IMR-90 (cell line): ENCODE measurements at regions not wholly inside any gene's neighbourhood (a gene's known extent, or its start where the extent isn't known, plus 50 kb on each side); places are given as distances from the start of the nearest gene placed in this dataset.

Experiments used
- ATAC-seq: fragments of 200-7000 bp; cut with Tn5 transposase; 2 replicates; pipeline ENCODE4 v1.9.1; 2020; ENCODE audit warnings: low read depth, mild to moderate bottlenecking, moderate library complexity
- BruUV-seq: library from RNA; stranded (reverse); fragments of 400-500 nt; replicated peaks from 2 replicates; lab custom pipeline; 2021; lab: Mats Ljungman, UMichigan
- CTCF ChIA-PET: fragments of 300-600 bp; formaldehyde crosslinking; extraction: SDS; loops from one replicate; lab custom pipeline; 2021; ENCODE audit warnings: antibody characterized with exemption; lab: Yijun Ruan, JAX
- POLR2A ChIA-PET: fragments of 300-600 bp; sonication (Branson Sonifier 250); formaldehyde crosslinking; loops from one replicate; lab custom pipeline; 2022; ENCODE audit warnings: antibody characterized with exemption; ENCODE audit not compliant: unreplicated experiment; lab: Charles Lee
- DNase-seq: peaks from one replicate; pipeline ENCODE4 v3.0.0; 2013
- H2AFZ ChIP-seq: replicated peaks from 2 replicates; pipeline ENCODE3; 2013; ENCODE audit warnings: low read length, mild to moderate bottlenecking; ENCODE audit not compliant: poor library complexity
- H2AK5ac ChIP-seq: 2 replicates; pipeline ENCODE4 v1.6.1; 2013; ENCODE audit warnings: low read depth, low read length, inconsistent platforms
- H2AK9ac ChIP-seq: replicated peaks from 2 replicates; pipeline ENCODE3; 2013; ENCODE audit warnings: mild to moderate bottlenecking, low read depth, low read length, moderate library complexity; ENCODE audit not compliant: poor library complexity
- H2BK120ac ChIP-seq: 2 replicates; pipeline ENCODE4 v1.6.1; 2013; ENCODE audit warnings: low read depth, low read length, inconsistent platforms
- H2BK15ac ChIP-seq: 3 replicates; pipeline ENCODE4 v1.6.1; 2013; ENCODE audit warnings: low read depth, low read length, inconsistent platforms
- H2BK20ac ChIP-seq: 2 replicates; pipeline ENCODE4 v1.6.1; 2013; ENCODE audit warnings: low read depth, mild to moderate bottlenecking, inconsistent platforms, low read length, moderate library complexity
- H2BK5ac ChIP-seq: 2 replicates; pipeline ENCODE4 v1.6.1; 2013; ENCODE audit warnings: mild to moderate bottlenecking, low read depth, low read length, inconsistent platforms; ENCODE audit not compliant: poor library complexity, severe bottlenecking
- H3K14ac ChIP-seq: replicated peaks from 2 replicates; pipeline ENCODE4 v1.6.1; 2013; ENCODE audit warnings: low read depth, low read length, inconsistent platforms
- H3K18ac ChIP-seq: 2 replicates; pipeline ENCODE4 v1.6.1; 2013; ENCODE audit warnings: low read depth, low read length, control low read depth
- H3K23ac ChIP-seq: 2 replicates; pipeline ENCODE4 v1.6.1; 2013; ENCODE audit warnings: low read depth, low read length, inconsistent platforms
- H3K27ac ChIP-seq: 2 replicates; pipeline ENCODE4 v1.5.1; 2013; ENCODE audit warnings: mild to moderate bottlenecking, control low read depth, low read length; ENCODE audit not compliant: insufficient read depth
- H3K27me3 ChIP-seq: 2 replicates; pipeline ENCODE4 v1.6.1; 2013; ENCODE audit warnings: low read length; ENCODE audit not compliant: control insufficient read depth, insufficient read depth
- H3K36me3 ChIP-seq: 2 replicates; pipeline ENCODE4 v1.6.1; 2013; ENCODE audit warnings: low read length, mixed read lengths; ENCODE audit not compliant: control insufficient read depth, insufficient read depth
- H3K4ac ChIP-seq: 2 replicates; pipeline ENCODE4 v1.6.1; 2013; ENCODE audit warnings: low read depth, low read length, inconsistent platforms
- H3K4me1 ChIP-seq: 2 replicates; pipeline ENCODE4 v1.6.1; 2013; ENCODE audit warnings: low read length, mixed read lengths; ENCODE audit not compliant: control insufficient read depth, insufficient read depth
- H3K4me2 ChIP-seq: 2 replicates; pipeline ENCODE4 v1.6.1; 2013; ENCODE audit warnings: low read depth, mild to moderate bottlenecking, control low read depth, low read length, moderate library complexity
- H3K4me3 ChIP-seq: 2 replicates; pipeline ENCODE4 v1.5.1; 2013; ENCODE audit warnings: low read depth, mild to moderate bottlenecking, control low read depth, low read length, moderate library complexity; ENCODE audit not compliant: insufficient read depth
- H3K56ac ChIP-seq: 2 replicates; pipeline ENCODE4 v1.6.1; 2013; ENCODE audit warnings: low read length, inconsistent platforms; ENCODE audit not compliant: insufficient read depth; ENCODE audit errors: extremely low read depth
- H3K79me1 ChIP-seq, 2 experiments: 2 replicates each; pipeline ENCODE4 v1.6.1; 2013; ENCODE audit warnings: low read length in 2 of 2, inconsistent platforms in 1 of 2, low read depth in 1 of 2
- H3K9ac ChIP-seq: 2 replicates; pipeline ENCODE4 v1.6.1; 2013; ENCODE audit warnings: low read depth, low read length, control low read depth
- H3K9me1 ChIP-seq: 2 replicates; pipeline ENCODE4 v1.6.1; 2013; ENCODE audit warnings: low read length, inconsistent platforms; ENCODE audit not compliant: insufficient read depth
- H3K9me3 ChIP-seq: 2 replicates; pipeline ENCODE4 v1.6.1; 2013; ENCODE audit warnings: low read length; ENCODE audit not compliant: control insufficient read depth, insufficient read depth
- H4K20me1 ChIP-seq: 2 replicates; pipeline ENCODE4 v1.6.1; 2013; ENCODE audit warnings: low read length, inconsistent platforms; ENCODE audit not compliant: insufficient read depth
- H4K5ac ChIP-seq: 2 replicates; pipeline ENCODE4 v1.6.1; 2013; ENCODE audit warnings: mild to moderate bottlenecking, low read depth, low read length, control low read depth
- H4K8ac ChIP-seq, 2 experiments: 2 replicates each; pipeline ENCODE4 v1.6.1; 2013; ENCODE audit warnings: low read depth in 2 of 2, low read length in 2 of 2, control low read depth in 1 of 2, inconsistent platforms in 1 of 2
- H4K91ac ChIP-seq: 2 replicates; pipeline ENCODE4 v1.6.1; 2013; ENCODE audit warnings: low read depth, low read length, inconsistent platforms; ENCODE audit not compliant: insufficient read depth
- BHLHE40 ChIP-seq: fragments of 150-350 bp; IDR thresholded peaks from 2 replicates; pipeline ENCODE4 v1.6.1; 2016; ENCODE audit warnings: mild to moderate bottlenecking, low read depth, low read length
- CEBPB ChIP-seq: IDR thresholded peaks from 2 replicates; pipeline ENCODE4 v1.6.1; 2012; ENCODE audit warnings: low read depth, low read length, improper control_type of control experiment
- CHD1 ChIP-seq: IDR thresholded peaks from 2 replicates; pipeline ENCODE4 v1.6.1; 2012; ENCODE audit warnings: low read depth, low read length, improper control_type of control experiment
- CTCF ChIP-seq: conservative IDR thresholded peaks from 2 replicates; pipeline ENCODE4 v1.5.1; 2012; ENCODE audit warnings: mild to moderate bottlenecking, low read depth, low read length, improper control_type of control experiment
- FOS ChIP-seq: fragments of 150-350 bp; IDR thresholded peaks from 2 replicates; pipeline ENCODE4 v1.6.1; 2016; ENCODE audit warnings: low read depth, low read length
- MAFK ChIP-seq: IDR thresholded peaks from 2 replicates; pipeline ENCODE4 v1.6.1; 2012; ENCODE audit warnings: low read depth, low read length, improper control_type of control experiment
- MAZ ChIP-seq: IDR thresholded peaks from 2 replicates; pipeline ENCODE4 v1.6.1; 2012; ENCODE audit warnings: low read depth, mild to moderate bottlenecking, low read length, improper control_type of control experiment, moderate library complexity, borderline replicate concordance
- MXI1 ChIP-seq: IDR thresholded peaks from 2 replicates; pipeline ENCODE4 v1.6.1; 2012; ENCODE audit warnings: low read depth, mild to moderate bottlenecking, low read length, moderate library complexity, borderline replicate concordance
- NFE2L2 ChIP-seq: fragments of 150-350 bp; IDR thresholded peaks from 2 replicates; pipeline ENCODE4 v1.6.1; 2016; ENCODE audit warnings: low read depth, mild to moderate bottlenecking, low read length
- POLR2A ChIP-seq: IDR thresholded peaks from 2 replicates; pipeline ENCODE4 v1.6.1; 2012; ENCODE audit warnings: mild to moderate bottlenecking, low read depth, low read length
- RAD21 ChIP-seq: IDR thresholded peaks from 2 replicates; pipeline ENCODE4 v1.6.1; 2012; ENCODE audit warnings: low read length, improper control_type of control experiment
- RCOR1 ChIP-seq: IDR thresholded peaks from 2 replicates; pipeline ENCODE4 v1.6.1; 2012; ENCODE audit warnings: mild to moderate bottlenecking, low read length, improper control_type of control experiment; ENCODE audit not compliant: insufficient replicate concordance
- RFX5 ChIP-seq: IDR thresholded peaks from 2 replicates; pipeline ENCODE4 v1.8.0; 2012; ENCODE audit warnings: low read depth, mild to moderate bottlenecking, low read length, moderate library complexity
- SMC3 ChIP-seq: fragments of 150-350 bp; IDR thresholded peaks from 2 replicates; pipeline ENCODE4 v1.6.1; 2016; ENCODE audit warnings: low read depth, mild to moderate bottlenecking, antibody characterized with exemption, low read length, moderate library complexity
- WGBS, 2 experiments: methylation state at CpG; one replicate each; pipeline versions ENCODE4 v1.1.5 to v1.1.7; 2013; ENCODE audit warnings: missing lambda C conversion rate in 2 of 2; ENCODE audit not compliant: insufficient read length in 1 of 2; ENCODE audit errors: extremely low coverage in 2 of 2; 5-methylcytosine and 5-hydroxymethylcytosine counted together
- dilution Hi-C: fragments of 300-500 bp; cut with HindIII; formaldehyde crosslinking; loops from one replicate; pipeline ENCODE4 v1.14.3; 2018; ENCODE audit warnings: low sequenced_read_pairs; ENCODE audit not compliant: unreplicated experiment
- in situ Hi-C: fragments of 300-500 bp; cut with MboI; formaldehyde crosslinking; loops from 3 replicates; pipeline ENCODE4 v1.14.3; 2019; ENCODE audit warnings: low sequenced_read_pairs, inconsistent platforms, mixed read lengths
- intact Hi-C: fragments of 100-400 bp; cut with micrococcal nuclease; formaldehyde crosslinking; loops from 2 replicates; pipeline ENCODE4 v1.10.0; 2022
- TF ChIP-seq, protein P1 (sequence below): fragments of 150-350 bp; IDR thresholded peaks from 2 replicates; pipeline ENCODE4 v1.6.1; 2016; ENCODE audit warnings: low read depth, mild to moderate bottlenecking, low read length, moderate library complexity, borderline replicate concordance
- TF ChIP-seq, protein P2 (sequence below): fragments of 150-350 bp; IDR thresholded peaks from 2 replicates; pipeline ENCODE4 v1.6.1; 2017; ENCODE audit warnings: mild to moderate bottlenecking, antibody characterized with exemption, low read length, low read depth

- ChIA-PET CTCF (interaction anchor here (0.6 to 1.0 kb wide), 2 partner anchors 58 to 278 kb away, joined by 4 read pairs; no protein-coding TSS in a partner anchor), POLR2A (no interaction called here)
Measured at GRCh38 chr5:131107128-131107527, 57.9 kb downstream of the HINT1 start.

More at GRCh38 chr5:131107128-131107527, 57.9 kb downstream of the HINT1 start:
- no peak for ATAC-seq
- Histone ChIP-seq H3K4ac (no peak overlapping the region), H3K18ac (no peak overlapping the region), H2AK9ac (no peak overlapping the region), H2BK120ac (no peak overlapping the region), H4K5ac (no peak overlapping the region), H3K4me2 (no peak overlapping the region), H2BK5ac (no peak overlapping the region), H3K9me1 (no peaks in the 10 kb centered on the region), H3K27ac (no peak overlapping the region), H3K4me3 (no peak overlapping the region), H4K20me1 (no peaks in the 10 kb centered on the region), H2BK20ac (no peak overlapping the region), H3K9ac (no peak overlapping the region), H3K36me3 (no peaks in the 10 kb centered on the region), H2BK15ac (no peak overlapping the region), H4K8ac (no peak overlapping the region), H3K23ac (no peak overlapping the region), H3K27me3 (no peaks in the 10 kb centered on the region; the same call in 1 of the 2 replicates), H3K56ac (no peak overlapping the region), H4K91ac (no peak overlapping the region), H2AK5ac (no peak overlapping the region), H3K9me3 (no peaks in the 10 kb centered on the region), H3K79me1 (no peaks in the 10 kb centered on the region), H2AFZ (no peak overlapping the region), H3K4me1 (no peaks in the 10 kb centered on the region), H3K14ac (no peak overlapping the region)
- no peak for DNase-seq
- TF ChIP-seq POLR2A: no peak
- no peak for TF ChIP-seq MXI1
- TF ChIP-seq BHLHE40: no peak
- no peak for TF ChIP-seq NFE2L2
- TF ChIP-seq SMC3: no peak
- TF ChIP-seq CTCF: no peak
- TF ChIP-seq CEBPB: no peak
- no peak for TF ChIP-seq RAD21
- TF ChIP-seq RFX5: no peak
- no peak for TF ChIP-seq RCOR1
- TF ChIP-seq, protein P1, sequence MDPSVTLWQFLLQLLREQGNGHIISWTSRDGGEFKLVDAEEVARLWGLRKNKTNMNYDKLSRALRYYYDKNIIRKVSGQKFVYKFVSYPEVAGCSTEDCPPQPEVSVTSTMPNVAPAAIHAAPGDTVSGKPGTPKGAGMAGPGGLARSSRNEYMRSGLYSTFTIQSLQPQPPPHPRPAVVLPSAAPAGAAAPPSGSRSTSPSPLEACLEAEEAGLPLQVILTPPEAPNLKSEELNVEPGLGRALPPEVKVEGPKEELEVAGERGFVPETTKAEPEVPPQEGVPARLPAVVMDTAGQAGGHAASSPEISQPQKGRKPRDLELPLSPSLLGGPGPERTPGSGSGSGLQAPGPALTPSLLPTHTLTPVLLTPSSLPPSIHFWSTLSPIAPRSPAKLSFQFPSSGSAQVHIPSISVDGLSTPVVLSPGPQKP: no peak
- no peak for TF ChIP-seq MAZ
- TF ChIP-seq, protein P2, sequence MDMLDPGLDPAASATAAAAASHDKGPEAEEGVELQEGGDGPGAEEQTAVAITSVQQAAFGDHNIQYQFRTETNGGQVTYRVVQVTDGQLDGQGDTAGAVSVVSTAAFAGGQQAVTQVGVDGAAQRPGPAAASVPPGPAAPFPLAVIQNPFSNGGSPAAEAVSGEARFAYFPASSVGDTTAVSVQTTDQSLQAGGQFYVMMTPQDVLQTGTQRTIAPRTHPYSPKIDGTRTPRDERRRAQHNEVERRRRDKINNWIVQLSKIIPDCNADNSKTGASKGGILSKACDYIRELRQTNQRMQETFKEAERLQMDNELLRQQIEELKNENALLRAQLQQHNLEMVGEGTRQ: no peak
- TF ChIP-seq MAFK: no peak
- no peak for TF ChIP-seq FOS
- TF ChIP-seq CHD1: no peak
- intact Hi-C loops (loop anchor here (5.0 kb wide), 1 partner anchor 235 kb away; no protein-coding TSS in a partner anchor), in situ Hi-C loops (loop anchor here (25.0 kb wide), 1 partner anchor 995 kb away; no protein-coding TSS in a partner anchor), dilution Hi-C loops (no loop called here)
- BruUV-seq: no TSS peak
- WGBS, 2 experiments: no CpG with 5 or more reads among the region's 5 CpGs
